HG02798 (cell line): ENCODE measurements at regions not wholly inside any gene's neighbourhood (a gene's known extent, or its start where the extent isn't known, plus 50 kb on each side); places are given as distances from the start of the nearest gene placed in this dataset.

ENCODE experiments used
- ATAC-seq: cut with Tn5 transposase; IDR thresholded peaks from one replicate; pipeline ENCODE4 v1.9.1; 2021; ENCODE audit warnings: mild to moderate bottlenecking; ENCODE audit not compliant: unreplicated experiment, poor library complexity

DNA sequence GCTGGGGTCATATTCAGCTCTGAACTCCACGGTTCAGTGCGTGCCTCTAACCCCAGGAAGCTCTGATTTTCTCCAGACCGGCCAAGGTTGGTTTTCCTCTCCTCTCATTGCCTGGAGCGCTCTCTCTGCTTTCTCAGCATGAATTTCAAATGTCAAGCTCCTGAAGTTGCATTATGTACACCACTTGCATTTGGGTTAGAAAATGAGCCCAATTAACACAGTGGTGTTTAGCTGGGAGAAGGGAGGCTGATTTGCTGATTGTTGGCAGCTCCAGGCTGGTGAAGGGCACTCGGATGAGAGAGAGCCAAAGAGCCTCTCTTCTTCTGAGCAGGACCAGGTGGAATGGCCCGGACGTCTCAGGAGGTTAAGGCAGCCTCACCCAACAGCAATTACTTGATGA is 570.9 kb downstream of the VRK1 start:
- no peak for ATAC-seq

- no peak for ATAC-seq
Measured at GRCh38 chr14:97368900-97369564, 571.9 kb downstream of the VRK1 start.

- ATAC-seq, result no peak
Measured at GRCh38 chr14:97369901-97370300, 572.7 kb downstream of the VRK1 start.

DNA sequence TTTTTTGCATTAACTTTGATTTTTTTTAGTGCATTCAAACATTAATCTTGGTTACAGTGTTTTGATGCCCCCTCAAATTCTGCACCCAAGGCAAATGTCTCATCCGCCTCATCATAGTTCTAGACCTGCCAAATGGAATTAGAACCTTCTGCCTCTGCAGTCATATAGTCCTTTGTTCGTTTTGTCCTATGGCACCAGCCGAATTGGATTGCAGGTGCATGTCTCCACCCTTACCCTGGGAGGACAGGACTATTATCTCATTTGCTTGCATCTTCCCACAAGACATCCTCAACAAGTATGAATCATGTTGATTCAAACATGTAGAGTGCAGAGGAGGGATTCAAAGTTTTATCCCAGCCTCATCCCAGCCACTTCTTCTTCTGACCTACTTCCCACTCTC is 579.1 kb downstream of the VRK1 start:
- no peak for ATAC-seq

GRCh38 chr14:97377550-97377949 is 580.4 kb downstream of the VRK1 start:
- ATAC-seq, result no peak

- no peak for ATAC-seq
Measured at GRCh38 chr14:97379091-97379531, 581.9 kb downstream of the VRK1 start.

- no peak for ATAC-seq
Measured at GRCh38 chr14:97380539-97380941, 583.4 kb downstream of the VRK1 start.

DNA sequence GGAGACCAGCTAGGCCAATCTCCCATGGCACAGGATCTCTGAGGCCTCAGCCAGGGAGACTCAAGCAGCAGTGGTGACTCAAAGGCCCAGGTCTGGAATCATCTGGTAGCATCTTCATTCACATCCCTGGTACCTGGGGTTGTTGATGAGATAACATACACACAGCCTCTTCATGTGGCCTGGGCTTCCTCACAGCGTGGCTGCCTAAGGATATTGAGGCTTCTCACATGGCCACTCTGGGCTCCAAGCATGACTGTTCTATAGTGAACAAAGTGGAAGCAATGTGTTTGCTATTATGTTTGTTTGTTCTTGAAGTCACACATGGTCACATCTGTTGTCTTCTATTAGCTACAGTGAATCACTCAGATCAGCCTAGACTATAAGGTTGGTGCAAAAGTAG is 584.1 kb downstream of the VRK1 start:
- ATAC-seq, result no peak

GRCh38 chr14:97382616-97383226 is 585.5 kb downstream of the VRK1 start:
- ATAC-seq, result no peak

DNA sequence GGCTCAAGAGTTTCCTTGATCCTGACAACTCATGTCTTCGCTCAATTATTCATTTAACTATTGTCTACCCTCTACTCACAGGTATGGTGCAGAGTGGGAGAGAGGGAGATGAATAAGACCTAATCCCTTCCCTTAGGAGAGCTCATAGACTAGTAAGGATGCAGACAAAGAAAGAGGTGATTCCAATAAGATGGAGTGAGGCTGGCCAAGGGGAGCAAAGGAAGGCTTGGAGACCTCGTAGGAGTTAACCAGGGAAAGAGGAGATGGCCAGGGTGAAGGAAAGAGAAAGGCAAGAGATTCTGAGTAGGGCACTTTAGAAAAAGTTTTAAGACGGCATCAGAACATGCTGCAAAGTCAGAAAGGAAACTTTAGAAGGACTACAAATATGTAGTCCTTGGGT is 588.5 kb downstream of the VRK1 start:
- ATAC-seq, result no peak

DNA sequence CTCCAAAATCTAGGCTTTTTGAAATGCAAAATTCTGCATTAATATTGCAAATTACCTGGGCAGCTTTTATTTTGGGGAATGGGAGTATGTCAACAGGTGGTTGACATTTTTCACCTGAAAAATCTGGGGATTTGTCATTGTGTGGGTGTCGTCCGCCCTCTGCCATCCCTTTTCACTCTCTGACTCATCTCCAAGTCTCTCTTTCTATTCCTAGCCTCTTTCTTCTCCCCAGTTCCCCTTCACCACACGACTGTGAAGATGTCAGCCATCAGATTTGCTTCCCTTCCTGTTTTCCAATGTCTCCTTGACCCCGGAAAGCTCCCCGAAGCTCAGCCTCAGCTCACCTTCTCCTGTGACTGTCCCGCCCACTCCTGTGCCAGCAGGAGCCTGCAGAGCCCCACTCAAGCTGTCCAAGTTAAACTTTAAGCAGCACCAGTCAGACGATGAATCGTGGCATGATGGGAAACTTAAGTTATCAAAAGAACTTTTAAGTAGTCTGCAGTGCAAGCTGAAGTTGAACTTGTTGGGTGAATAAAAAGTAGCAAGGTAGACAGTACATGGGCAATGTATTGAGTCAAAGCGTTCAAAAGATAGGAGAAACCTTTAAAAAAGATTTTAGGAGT is 590.2 kb downstream of the VRK1 start:
- ATAC-seq, result no peak

DNA sequence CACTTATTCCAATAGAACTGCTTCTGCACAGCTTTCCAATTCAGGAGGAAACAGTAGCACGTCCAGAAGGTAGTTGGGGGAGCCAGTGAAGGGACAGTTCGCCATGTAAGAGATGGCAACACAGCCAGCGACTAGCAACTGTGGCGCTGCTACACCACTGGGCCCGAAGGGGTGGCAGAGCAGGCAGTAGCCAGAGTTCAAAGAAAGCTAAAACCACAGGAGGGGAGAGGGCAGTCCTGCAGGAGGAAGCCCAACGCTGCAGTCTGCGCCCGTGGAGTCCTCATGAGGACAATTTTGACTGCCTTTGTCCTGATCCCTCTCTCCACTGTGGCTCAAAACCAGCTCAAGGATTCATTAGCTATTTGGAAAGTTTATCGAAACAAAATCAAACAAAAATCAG is 591.2 kb downstream of the VRK1 start:
- ATAC-seq, result no peak

DNA sequence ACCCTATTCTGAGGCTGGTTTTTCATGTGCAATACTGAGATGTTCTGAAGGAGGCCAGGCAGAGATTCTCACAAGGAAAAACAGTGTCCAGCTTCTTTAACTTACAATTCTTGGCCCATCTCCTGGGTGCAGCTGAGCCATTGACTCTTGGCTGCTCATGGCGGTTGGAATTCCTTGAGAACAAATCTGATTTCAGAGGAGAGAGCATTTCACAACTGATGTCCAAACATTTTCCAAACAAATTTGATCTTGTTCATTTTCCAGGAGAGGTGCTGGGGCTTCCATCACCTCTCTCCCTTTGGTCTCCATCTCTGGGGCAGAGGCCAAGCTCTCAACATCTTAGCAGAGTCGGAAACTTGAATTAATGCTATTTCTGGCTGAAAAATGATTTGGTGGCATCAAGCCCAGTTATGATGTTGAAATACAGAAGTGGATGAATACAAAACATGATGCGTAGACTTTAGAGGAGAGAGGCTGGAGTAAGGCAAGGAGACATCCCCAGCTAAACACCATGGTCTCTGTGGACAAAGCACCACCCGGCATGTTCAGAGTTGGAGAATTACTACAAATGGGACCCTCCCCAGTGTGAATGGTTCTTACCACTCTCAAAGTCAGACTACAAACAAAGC is 593.0 kb downstream of the VRK1 start:
- no peak for ATAC-seq

DNA sequence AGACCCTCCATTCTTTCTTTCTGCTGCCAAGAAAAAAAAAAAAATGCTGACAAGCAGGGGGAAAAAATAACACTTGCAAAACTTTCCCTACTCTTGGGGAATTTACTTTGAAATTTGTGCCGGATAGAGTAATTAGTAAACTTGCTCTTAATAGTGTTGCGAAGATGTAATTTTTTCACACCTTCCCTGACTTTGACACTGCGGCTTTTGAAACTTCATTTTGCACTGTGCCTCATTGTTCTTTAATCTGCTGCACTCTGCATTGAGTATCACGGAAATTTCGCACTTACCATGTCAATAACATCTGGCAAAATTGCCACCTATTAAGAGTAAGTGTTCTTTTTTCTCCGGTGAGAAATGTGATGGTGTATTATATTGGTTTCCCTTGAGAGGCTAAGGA is 596.1 kb downstream of the VRK1 start:
- no peak for ATAC-seq

- no peak for ATAC-seq
Measured at GRCh38 chr14:97395068-97395467, 597.9 kb downstream of the VRK1 start.

GRCh38 chr14:97401714-97402113 is 604.5 kb downstream of the VRK1 start:
- ATAC-seq, result no peak

DNA sequence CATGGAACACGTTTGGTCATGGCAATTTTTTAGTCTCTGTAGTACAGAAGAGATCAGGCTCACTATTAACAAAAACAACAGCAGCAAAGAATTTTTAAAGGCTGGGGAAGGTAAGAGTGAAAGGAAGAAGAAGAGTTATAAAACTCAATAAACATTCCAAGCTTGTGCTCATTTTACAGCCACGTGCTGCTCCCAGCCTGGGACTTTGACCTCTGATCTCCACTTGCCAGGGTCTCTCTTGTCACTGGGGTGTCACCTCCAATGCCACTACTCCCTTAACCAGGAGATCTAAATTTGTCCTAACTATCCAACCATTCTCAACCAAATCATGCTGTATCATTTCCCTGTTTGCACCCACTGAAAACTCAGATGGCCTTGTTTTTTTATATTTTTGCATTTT is 605.1 kb downstream of the VRK1 start:
- no peak for ATAC-seq

DNA sequence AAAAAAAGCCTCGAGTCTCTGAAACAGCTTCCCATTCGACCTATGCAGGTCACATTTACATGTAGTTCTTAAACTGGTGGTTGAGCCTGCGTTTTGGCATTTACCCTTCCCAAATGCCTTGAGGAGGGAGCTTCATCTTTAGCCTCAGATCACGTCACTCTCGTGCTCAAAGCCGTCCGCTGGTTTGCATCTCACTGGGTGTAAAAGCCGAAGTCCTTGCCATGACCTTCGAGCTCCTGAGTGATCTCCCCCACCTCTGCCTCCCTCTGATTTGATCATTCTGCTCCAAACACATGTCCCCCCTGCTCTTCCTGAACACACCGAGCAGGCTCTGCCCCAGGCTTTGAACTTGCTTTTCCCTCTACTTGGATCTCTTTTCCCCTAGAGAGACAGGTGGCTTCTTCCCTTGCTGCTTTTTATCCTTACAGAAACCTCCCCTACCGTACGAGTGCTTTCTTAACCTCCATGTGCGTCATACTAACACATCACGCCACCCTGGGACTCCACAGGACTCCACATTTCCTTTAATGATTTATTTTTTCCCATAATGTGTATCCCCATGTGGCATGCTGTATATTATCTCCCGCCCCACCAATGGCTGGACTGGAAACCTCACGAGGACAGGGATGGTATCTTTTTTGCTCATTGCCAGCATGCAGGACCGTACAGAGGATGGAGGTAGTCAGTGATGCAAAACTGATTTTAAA is 610.7 kb downstream of the VRK1 start:
- no peak for ATAC-seq

DNA sequence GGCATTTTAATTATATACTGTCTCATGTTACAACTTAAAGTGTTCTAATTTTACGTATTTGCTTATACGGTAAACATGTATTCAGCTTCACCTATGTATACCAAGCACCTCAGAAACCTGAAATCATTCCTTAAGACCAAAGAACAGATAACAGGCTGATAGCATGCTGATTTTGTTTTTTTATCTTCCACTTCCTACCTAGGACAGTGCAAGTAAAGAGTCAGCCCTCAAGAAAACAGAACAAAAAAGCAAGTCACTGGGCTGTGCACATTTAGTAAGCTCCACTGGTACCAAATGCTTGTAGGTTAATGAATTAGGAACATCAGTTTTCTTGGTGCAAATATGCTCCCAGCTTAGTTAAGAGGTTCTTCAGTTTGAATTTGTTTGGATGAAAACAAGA is 611.3 kb downstream of the VRK1 start:
- ATAC-seq, result no peak

GRCh38 chr14:97408937-97409815 is 612.0 kb downstream of the VRK1 start:
- ATAC-seq, result no peak
